ENCODE measurements at regions not wholly inside any gene's neighbourhood (a gene's known extent, or its start where the extent isn't known, plus 50 kb on each side); places are given as distances from the start of the nearest gene placed in this dataset.

DNA sequence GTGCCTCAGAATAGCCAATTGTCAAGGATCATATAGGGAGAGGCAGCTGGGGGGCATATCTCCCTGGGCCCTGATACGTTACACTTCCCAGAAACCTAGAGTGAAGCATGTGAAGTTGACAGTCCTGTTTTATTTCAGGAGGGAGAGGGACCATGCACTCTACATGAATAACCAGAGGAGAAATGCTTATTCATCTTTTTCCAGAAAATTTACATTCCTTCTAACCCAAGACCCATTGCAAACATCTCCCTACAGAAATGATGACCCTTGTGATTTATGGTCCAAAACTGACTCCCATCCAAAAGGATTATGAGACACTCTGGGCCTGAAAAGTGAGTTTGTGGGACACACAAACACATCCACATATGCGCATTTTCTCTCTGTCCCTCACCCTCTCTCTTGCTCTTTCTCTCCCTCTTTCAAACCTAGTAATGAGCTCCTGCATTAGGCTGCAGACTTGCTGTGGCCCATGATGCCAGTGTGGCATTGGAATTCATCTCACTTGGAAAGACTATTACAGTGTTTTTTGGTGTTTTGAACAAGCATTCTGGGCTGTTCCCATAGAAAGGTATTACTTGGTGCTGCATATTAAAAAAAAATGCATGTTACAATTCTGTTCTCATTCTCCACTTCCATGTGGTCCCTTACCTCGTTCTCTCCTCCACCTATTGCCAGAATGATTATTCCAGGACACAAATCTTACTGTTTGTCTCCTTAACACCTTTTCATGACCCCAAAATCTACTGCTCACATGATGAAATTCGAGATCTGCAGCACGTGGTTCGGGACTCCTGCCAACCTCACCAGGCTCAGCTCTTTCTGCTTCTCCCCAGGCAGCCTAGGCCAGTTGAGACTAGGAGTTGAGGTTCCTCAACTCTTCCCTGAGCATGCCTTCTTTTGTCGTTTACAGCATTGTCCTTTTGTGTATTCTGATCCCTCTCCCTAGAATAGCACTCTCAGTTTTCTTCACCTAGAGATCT, 451.3 kb upstream of the KLF4 start:
- Histone ChIP-seq H3K4me3 (no peak overlapping the region), H3K27me3 (no peaks in the 10 kb centered on the region), H3K4me1 (no peaks in the 10 kb centered on the region), H3K27ac (no peak overlapping the region), H3K36me3 (no peaks in the 10 kb centered on the region), H3K9me3 (no peaks in the 10 kb centered on the region)
- TF ChIP-seq, protein P1, sequence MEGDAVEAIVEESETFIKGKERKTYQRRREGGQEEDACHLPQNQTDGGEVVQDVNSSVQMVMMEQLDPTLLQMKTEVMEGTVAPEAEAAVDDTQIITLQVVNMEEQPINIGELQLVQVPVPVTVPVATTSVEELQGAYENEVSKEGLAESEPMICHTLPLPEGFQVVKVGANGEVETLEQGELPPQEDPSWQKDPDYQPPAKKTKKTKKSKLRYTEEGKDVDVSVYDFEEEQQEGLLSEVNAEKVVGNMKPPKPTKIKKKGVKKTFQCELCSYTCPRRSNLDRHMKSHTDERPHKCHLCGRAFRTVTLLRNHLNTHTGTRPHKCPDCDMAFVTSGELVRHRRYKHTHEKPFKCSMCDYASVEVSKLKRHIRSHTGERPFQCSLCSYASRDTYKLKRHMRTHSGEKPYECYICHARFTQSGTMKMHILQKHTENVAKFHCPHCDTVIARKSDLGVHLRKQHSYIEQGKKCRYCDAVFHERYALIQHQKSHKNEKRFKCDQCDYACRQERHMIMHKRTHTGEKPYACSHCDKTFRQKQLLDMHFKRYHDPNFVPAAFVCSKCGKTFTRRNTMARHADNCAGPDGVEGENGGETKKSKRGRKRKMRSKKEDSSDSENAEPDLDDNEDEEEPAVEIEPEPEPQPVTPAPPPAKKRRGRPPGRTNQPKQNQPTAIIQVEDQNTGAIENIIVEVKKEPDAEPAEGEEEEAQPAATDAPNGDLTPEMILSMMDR (IDR thresholded peaks at IDR 0.05), result no peak
- no peak for TF ChIP-seq POLR2A (IDR thresholded peaks at IDR 0.05)
- no peak for DNase-seq

DNA sequence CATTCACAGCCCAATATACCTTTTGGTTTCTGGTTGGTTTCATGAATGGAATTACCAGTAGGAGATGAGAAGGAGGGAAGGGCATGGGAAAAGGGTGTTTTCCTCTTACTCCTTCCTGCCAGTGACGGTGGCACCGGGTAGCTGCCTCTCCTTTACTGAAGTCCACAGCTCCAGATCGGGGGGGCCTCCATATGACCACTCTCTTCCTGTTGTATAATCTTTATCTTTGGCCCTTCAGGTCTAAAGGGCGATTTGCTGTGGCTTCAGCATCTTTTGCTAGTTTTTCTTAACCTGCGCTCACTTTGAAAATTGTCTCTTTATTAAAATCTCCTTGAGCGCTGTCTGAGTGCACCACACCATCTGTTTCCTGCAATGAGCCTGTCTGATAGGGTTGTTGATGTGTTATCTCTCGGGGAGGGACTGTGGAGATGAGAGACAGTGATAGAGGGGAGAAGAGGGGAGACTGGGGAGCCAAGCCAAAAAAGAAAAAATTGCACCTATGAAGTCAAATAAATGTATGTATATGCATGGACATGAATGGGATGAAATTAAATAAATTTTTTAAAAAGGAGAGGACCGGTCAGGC, 449.3 kb upstream of the KLF4 start:
- Histone ChIP-seq H3K36me3 (no peaks in the 10 kb centered on the region), H3K27me3 (no peaks in the 10 kb centered on the region), H3K27ac (no peak overlapping the region), H3K4me3 (no peak overlapping the region), H3K4me1 (no peaks in the 10 kb centered on the region), H3K9me3 (no peaks in the 10 kb centered on the region)
- no peak for TF ChIP-seq POLR2A (IDR thresholded peaks at IDR 0.05)
- TF ChIP-seq, protein P1 (IDR thresholded peaks at IDR 0.05), result no peak
- DNase-seq, result no peak

DNA sequence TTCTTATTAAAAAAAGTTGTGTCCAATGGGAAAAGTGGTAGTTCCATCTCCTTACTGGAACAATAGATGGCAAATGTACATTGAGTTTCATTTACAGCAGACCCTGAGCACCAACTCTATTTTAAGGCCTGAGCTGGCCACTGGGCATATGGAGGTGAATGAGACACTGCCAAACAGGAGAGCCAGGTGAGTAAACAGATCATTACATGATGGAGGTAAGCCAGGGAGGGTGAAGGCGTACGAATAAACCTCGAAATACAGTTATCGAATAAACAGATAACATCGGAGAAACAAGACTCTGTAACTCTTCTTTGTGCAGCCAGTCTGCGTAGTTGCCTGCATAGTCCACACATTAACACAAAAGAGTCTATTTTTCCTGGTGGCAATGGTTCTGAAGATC, 446.4 kb upstream of the KLF4 start:
- Histone ChIP-seq H3K27ac (no peak overlapping the region), H3K9me3 (no peaks in the 10 kb centered on the region), H3K27me3 (no peaks in the 10 kb centered on the region), H3K36me3 (no peaks in the 10 kb centered on the region), H3K4me3 (no peak overlapping the region), H3K4me1 (peaks cover 0 to 7% (median 0%) of the 10 kb centered on the region in 4 donors)
- no peak for TF ChIP-seq POLR2A (IDR thresholded peaks at IDR 0.05)
- DNase-seq, result no peak

DNA sequence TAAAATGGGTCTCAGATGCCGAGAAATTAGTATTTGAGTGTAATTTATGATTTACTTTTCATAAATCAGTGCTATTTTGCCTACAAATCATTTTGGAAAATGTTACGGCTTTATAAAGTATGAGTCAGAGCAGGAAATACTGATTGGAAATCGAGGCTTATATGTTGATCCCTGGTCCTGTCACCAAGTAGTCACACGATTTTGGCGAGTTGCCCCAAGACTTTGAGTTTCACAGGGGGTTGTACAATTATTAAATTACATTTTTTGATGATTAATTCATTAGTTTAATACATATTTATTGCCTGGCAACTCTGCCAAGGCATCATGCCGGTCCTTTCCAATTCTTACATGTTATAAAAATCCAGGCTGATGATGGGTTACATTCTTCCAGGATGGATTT, 443.9 kb upstream of the KLF4 start:
- H3K27me3 ChIP-seq, result no peaks in the 10 kb centered on the region
- H3K4me3 ChIP-seq, result no peak overlapping the region
- peaks cover 0 to 11% (median 0%) of the 10 kb centered on the region in 4 donors for H3K4me1 ChIP-seq
- H3K36me3 ChIP-seq, result no peaks in the 10 kb centered on the region
- H3K9me3 ChIP-seq, result no peaks in the 10 kb centered on the region
- no peak overlapping the region for H3K27ac ChIP-seq
- no peak for DNase-seq
- no peak for TF ChIP-seq POLR2A (IDR thresholded peaks at IDR 0.05)
- TF ChIP-seq, protein P1 (IDR thresholded peaks at IDR 0.05), result no peak

DNA sequence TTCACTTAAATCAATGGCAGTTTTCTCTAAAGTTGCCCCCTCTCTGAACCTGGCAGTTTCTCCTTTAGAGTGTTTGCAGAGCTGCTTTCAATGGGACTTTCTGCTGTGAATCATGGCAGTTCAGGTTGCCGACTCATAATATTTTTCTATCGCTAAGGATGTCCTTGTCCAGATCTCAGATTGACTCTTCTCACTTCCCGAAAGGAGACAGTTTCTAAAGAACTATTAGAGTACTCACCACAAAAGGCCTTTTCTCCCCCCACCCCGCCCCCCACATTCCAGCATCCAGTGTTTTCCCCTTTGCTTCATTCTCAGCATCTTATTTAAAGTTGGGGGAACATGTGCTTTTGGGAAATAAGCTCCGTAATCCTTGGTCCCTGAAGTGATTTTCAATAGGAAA, 443.5 kb upstream of the KLF4 start:
- no peak for DNase-seq
- H3K4me1 ChIP-seq, result peaks cover 0 to 11% (median 0%) of the 10 kb centered on the region in 4 donors
- no peak for TF ChIP-seq POLR2A (IDR thresholded peaks at IDR 0.05)
- TF ChIP-seq, protein P1 (IDR thresholded peaks at IDR 0.05), result no peak
- no peaks in the 10 kb centered on the region for H3K9me3 ChIP-seq
- H3K27me3 ChIP-seq, result no peaks in the 10 kb centered on the region
- H3K27ac ChIP-seq, result no peak overlapping the region
- H3K4me3 ChIP-seq, result no peak overlapping the region
- H3K36me3 ChIP-seq, result no peaks in the 10 kb centered on the region

DNA sequence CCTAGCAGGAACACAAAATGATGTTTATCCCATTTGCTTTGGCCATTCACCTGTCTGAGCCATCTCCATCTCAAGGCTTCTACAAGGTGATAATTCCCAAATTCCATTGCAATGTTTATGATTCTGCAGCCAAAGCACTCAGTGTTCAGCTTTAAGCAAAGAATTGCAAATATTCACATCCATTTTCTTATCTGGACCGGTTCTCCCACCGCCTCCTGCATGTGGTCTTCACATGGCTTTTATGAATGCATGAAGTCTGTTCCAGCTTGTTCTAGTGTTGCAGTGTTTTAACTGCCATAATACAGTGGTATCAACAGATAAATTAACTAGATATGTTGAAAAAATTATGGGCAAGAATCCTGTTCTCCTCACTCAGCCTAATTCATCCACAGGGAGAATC, 443.0 kb upstream of the KLF4 start:
- no peak overlapping the region for H3K4me3 ChIP-seq
- no peak overlapping the region for H3K27ac ChIP-seq
- DNase-seq, result no peak
- no peaks in the 10 kb centered on the region for H3K27me3 ChIP-seq
- H3K36me3 ChIP-seq, result no peaks in the 10 kb centered on the region
- no peaks in the 10 kb centered on the region for H3K9me3 ChIP-seq
- TF ChIP-seq POLR2A (IDR thresholded peaks at IDR 0.05), result no peak
- TF ChIP-seq, protein P1 (IDR thresholded peaks at IDR 0.05), result no peak
- peaks cover 0 to 11% (median 0%) of the 10 kb centered on the region in 4 donors for H3K4me1 ChIP-seq
